T follicular helper cell (primary cell): ENCODE measurements at regions not wholly inside any gene's neighbourhood (a gene's known extent, or its start where the extent isn't known, plus 50 kb on each side); places are given as distances from the start of the nearest gene placed in this dataset.
"Not testable (repeated sequence)": the region's sequence is repeated elsewhere in the genome, so short reads cannot be mapped to it uniquely, and the experiment has no call there.

Experiments used
- DNase-seq: peaks from one replicate; pipeline ENCODE4 v3.0.0-alpha.2; 2020; ENCODE audit warnings: low read depth

DNA sequence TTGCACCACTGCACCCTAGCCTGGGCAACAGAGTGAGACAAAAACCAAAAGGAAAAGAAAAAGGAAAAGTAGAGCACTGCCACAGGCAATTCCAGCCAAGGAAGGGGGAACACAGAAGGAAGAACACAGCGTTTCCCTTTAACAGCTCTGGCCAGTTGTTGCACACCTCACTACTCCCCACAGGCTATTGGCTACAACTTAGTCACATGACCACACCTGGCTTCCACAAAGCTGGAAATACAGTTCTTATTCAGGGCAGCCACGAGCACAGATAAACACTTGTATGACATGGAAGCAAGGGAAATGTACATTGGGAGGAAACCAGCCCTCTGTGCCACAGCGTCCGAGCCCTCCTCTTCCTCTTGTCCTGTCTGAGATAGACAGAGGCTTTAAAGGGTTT, 249.0 kb upstream of the JARID2 start:
- no peak for DNase-seq

DNA sequence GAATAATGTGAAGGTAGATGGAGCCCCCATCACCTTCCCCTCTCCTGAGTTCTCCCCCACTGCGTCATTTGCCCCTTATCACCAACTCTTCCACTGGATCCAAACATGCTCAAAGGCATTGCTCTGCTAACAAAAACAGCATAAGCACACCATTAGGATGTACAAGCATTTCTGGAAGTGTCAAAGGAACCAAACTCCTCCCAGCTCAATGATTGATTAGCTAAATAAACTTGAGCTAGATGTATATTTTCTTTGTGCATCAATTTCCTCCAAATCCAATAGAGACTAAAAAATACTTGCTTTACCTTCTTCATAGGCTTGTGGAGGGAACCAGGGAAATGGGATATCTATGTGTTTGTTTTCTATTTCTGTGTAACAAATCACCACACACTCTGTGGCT, 248.4 kb upstream of the JARID2 start:
- no peak for DNase-seq

DNA sequence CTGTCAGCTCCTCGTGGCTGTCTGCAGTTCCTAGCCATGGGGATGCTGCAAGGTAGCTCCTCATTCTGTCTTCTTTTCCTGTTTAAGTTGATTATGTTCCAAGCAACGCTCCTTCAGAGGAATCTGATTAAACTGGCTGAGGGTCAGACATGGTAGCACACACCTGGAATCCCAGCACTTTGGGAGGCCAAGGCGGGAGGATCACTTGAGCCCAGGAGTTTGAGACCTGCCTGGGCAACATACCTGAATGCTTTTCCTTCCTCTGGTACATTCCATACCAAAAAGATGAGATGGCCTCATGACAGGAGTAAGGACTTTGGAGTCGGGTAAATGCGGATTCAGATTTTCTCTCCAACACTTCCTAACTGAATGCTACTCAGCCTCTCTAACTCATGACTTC, 246.8 kb upstream of the JARID2 start:
- no peak for DNase-seq

DNA sequence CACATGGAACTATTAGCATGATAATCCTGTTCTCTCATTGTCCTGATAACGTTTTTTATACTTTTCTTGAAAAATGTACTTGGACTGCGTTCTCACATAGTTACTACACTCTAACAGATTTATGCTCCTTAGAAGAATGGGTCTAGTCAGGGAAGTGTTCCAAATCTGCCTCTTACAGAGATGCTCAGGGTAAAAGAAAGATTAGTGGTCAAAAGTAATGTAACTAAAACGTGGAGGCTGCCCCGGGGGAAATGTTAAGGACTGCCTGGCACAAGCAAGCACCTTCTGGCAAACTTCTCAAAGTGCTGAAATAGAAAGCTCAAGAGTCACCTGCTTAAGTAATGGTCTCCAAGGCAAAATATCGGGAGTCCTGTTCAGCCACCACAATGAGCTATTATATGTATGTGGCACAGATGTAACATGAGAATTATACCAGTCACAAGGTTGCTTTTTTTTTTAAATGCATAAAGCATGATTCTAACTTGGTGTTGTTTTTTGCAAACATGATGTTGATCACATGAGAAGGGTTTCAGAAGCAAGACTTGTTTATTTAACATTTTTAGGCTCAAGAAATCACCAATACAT, 244.5 kb upstream of the JARID2 start:
- DNase-seq: no peak

DNA sequence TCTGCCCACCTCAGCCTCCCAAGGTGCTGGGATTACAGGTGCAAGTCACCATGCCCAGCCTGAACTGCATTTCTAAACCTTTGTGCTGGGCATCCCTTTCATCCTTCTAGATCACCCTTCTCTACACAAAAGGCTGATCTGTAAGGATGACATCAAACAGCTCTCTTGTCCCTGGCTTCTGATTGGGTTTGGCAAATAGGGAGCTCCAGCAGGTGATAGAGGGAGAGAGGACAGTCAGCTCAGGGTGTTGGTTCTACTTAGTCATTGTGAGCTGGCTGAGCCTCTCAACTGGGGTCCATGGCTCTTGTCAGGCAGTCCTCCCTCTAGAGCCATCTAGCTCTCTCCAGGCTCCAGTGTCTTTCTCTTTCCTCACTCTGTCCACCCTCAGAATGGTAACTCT, 237.6 kb upstream of the JARID2 start:
- DNase-seq: no peak

DNA sequence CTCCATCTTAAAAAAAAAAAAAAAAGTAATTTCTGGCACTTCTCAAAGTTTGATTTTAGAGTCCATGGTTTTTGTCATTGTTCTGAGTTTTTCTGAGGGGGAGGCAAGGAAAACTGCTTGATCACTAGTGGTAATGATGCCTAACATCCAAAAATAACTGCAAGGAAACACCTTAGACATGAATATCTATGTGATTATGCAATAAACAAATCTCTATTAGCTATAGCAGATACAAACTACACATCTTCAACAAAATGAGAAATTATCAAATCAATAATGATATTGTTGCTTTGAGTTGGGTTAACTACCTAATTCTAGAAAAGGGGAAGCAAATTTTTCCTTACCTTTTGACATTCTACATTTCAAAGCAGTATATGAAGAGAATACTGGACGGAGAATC, 230.9 kb upstream of the JARID2 start:
- DNase-seq: no peak

DNA sequence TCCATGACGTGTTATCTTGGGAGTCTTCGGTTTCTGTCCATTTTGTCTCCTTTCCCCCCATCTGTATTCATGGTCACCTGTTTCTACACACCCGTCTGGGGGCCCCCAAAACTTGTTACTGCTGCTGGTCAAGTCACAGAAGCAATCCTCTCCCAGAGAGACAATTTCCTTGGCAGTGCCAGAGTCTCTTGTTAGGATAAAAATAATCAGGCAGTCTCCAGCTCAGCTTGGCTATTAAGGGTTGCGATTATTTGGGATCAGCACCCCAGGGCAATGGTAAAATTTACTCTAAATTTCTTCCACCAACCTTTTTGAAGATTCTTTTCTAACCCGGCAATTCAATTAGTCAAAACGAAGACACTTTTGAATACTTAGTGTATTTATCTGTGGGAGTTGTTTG, 229.1 kb upstream of the JARID2 start:
- no peak for DNase-seq

DNA sequence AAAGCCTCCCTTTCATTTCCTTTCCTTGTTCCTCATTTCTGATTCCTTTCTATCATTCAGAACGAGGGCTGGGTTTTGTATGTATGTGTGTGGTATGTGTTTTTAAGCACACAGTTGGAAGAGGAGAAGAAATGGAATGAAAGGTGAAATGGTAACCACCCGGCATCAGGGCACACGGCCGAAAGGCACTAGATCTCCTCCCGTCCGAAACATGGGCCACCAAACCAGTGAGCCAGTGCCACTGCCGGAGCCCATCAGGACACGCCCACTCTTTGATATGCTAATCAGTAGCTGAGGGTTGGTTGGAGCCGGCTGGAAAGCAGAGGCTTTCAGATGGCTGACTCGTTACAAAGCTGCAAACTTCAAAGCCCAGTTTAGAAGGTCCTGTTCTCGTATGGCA, 228.6 kb upstream of the JARID2 start:
- no peak for DNase-seq

DNA sequence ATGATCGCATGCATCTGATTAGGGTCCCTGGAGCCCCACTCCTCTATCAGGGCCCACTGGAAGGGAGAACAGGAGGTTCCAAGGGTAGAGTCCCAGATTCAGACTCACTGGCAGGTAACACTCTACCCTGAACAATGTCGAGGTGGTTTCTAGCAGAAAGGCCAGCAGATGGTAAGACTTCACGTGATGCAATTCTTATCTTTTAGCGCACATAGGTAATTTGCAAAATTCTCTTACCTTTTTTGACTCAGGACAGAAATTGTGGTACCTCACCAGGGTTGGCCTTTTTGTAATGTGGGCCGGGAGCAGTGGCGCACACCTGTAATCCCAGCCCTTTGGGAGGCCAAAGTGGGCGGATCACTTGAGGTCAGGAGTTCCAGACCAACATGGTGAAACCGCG, 228.1 kb upstream of the JARID2 start:
- DNase-seq: no peak

DNA sequence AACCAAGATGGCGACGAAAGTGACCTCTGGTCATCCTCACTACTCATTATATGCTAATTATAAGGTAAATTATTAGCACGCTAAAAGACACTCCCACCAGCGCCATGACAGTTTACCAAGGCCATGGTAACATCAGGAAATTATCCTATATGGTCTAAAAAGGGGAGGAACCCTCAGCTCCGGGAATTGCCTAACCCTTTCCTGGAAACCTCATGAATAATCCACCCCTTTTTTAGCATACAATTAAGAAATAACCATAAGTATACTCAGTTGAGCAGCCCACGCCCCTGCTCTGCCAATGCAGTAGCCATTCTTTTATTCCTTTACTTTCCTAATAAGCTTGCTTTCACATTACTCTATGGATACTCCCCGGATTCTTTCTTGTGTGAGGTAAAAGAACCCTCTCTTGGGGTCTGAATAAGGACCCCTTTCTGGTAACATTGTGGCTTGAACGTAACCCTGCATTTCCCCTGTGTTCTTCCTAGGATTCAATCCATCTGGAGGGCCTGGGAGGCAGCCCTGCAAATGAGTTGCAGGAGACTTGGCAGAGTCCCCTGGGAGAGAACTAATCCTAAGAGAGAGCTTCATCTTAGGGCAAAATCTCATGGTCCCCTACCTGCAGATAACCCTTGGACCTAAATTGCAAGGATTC, 225.6 kb upstream of the JARID2 start:
- DNase-seq: no peak

DNA sequence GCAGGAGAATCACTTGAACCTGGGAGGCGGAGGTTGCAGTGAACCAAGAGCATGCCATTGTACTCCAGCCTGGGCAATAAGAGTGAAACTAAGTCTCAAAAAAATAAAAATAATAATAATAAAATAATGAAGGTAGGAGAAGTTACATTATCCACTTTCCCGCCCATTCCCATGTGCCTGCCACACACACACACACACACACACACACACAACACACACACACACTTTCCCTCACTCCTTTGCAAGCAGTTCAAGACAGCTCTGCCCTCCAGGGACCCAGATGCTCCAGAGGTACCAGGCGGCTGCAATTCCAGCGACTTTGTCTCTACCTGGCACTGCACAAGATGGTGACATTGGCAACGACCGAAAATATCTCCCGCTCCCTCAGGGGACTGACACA, 224.8 kb upstream of the JARID2 start:
- no peak for DNase-seq

DNA sequence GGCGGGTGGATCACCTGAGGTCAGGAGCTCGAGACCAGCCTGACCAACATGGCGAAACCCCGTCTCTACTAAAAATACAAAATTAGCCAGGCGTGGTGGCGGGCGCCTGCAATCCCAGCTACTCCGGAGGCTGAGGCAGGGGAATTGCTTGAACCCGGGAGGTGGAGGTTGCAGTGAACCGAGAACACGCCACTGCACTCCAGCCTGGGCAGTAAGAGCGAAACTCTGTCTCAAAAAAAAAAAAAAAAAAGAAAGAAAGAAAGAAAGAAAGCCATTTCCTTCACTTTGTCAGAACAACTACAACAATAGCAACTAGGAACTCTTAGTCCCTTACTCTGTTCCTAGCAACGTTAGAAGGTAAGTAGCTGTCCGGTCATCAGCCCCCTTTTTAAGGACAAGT, 222.9 kb upstream of the JARID2 start:
- not testable (repeated sequence) for DNase-seq

DNA sequence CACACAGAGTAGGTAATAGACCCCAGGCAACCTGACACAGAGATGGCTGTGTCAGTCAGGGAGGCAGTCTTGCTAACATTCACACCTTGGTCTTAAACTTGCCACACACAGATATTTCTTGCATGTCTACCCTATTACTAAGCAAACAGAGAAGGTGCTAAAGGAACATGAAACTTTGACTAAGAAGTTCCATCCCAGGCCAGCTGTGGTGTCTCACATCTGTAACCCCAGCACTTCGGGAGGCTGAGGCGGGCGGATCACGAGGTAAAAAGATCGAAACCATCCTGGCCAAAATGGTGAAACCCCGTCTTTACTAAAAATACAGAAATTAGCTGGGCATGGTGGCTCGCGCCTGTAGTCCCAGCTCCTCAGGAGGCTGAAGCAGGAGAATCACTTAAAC, 222.4 kb upstream of the JARID2 start:
- DNase-seq: no peak

DNA sequence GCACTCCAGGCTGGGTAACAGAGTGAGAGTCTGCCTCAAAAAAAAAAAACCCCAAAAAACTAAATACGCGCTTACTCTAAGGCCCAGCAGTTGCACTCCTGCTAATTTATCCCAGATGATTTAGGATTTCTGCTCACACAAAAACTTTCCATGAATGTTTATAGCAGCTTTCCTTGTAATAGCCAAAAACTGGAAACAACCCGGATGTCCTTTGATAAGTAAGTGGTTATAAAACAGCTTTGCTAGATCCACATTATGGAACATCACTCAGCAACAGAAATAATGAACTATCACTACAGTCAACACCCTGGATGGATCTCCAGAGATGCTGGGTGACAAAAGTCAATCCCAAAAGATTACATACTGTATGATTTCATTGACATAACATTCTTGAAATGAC, 220.4 kb upstream of the JARID2 start:
- DNase-seq: no peak

DNA sequence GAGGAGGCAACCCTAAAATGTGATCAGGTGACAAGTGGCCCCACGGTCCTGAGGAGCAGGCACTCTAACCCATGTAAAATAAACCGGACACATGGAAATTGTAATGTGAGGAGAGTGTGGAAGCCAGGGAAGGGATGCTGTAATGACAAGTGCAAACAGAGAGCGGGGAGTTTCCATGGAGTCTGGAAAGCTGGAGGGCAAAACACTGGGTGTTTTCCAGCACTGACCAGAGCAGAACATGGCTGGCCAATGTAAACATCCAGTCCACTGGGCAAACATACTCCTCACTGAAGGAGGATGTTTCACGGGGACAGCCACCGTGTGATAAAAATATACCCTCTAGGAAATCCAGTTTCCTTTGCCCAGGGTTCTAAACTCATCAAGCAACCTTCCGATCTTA, 219.0 kb upstream of the JARID2 start:
- DNase-seq: no peak

DNA sequence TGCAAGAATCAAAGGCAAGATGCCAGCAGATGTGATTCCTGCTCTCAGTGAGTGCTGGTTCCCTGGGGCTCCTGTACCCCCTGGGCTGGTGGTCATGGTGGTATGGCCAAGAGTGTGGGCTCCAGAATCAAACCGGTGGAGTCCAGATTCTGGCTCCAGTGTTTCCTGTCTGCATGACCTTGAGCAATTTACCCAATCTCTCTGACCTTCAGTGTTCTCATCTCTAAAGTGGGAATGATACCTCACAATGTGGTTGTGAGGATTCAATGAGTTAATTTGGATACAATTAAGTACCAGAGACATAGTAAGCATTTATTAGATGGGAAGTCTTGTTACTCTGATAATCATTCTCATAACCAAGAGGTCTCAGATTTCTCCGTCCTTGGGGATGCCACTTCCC, 218.4 kb upstream of the JARID2 start:
- DNase-seq: no peak

DNA sequence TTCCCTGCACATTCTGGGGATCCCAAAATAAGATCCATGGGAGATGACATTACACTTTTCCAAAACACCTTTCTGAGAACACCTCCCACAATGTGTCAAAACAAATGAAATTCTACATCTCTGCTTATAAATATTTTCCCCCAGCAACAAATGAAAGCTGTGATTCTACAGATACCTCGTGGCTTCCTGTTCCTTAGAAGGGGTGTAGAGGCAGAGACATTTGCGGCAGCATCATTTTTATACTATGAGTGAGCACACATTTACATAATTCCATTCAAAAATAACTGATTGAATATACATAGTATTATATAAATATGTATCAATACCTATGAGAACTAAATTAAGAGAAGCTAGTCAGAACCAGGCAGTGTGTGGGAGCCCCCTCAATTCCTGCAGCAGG, 213.9 kb upstream of the JARID2 start:
- no peak for DNase-seq

DNA sequence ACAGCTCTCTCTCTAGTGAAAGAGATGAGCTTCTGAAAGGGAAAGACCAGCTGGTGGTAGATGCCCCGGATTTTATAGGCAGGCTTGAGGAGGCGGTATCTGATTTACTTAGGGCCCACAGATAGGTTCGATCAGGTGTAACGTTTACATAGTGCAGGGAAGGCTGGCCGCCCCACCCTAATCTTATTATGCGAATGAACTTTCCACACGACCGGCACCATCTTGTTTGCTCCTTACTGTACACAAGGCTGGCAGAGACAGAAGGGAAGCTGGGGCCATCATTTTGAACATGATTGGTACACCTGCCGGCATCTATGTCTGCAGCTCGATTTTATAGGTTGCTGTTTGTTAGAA, 212.0 kb upstream of the JARID2 start:
- no peak for DNase-seq

DNA sequence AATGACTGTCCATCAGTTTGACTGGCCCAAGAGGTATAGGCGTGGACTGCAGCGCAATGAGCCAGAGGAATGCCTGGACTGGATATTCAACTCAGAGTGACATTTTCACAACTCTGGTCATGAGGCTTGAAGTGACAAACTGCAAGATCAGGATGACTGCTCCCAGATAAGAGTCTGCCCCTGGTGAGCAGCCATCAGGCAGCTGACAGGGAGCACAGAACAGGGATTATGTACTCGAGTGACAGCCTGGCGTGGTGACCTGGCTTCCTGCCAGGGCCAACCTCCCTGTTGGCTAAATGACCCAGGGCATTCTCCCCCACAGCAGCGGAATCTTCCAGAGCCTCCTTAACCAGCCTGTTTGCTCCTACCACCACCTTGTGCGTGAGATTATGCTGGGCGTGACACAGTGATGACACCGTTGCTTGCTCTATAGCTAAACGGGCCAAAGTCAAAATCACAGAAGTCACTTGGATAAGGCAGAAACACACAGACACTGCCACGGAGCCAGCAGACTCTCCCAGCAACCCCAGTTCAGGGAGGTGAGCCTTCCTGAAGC, 209.1 kb upstream of the JARID2 start:
- no peak for DNase-seq

DNA sequence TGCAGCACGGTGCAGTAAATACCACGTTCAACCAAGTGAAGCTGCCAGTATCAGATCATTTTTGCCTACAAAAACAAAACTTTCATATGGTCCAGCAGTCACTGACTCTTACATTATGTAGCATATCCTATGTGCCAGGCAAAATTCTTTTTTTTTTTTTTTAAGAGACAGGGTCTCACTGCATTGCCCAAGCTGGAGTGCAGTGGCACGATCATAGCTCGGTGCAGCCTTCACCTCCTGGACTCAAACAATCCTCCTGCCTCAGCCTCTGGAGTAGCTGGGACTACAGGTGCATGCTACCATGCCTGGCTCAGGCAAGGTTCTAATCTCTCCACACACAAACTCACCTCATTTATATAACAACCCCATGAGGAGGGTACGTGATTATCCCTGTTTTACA, 208.6 kb upstream of the JARID2 start:
- DNase-seq: no peak

DNA sequence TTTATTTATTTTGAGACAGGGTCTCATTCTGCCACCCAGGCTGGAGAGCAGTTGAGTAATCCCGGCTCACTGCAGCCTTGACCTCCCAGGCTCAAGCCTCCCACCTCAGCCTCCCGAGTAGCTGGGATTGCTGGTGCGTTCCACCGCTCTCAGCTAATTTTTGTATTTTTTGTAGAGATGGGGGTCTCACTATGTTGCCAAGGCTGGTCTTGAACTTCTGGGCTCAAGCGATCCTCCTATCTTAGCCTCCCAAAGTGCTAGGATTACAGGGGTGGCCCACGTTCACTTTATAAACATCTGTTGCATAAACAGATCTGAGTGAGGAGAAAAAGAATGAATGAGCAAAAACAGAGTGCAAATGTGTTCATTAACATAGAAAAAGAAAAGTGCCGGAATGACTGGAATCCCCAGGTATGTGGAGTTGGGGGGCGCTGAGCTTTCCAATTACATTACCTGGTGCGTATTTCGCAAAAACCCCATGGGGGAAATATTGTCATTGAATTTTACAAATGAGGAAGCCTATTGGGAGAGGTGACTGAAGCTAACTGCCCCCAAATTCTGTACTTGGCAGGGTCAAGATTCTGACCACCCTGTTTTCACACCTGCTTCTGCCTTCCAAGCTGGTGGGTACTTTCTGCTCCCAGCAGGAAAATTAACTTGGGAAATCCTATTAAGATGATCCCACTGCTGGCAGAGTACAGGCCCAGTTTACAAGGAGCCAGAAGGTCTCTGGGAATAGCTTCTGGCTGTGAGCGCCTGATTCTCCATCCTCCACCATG, 207.7 kb upstream of the JARID2 start:
- no peak for DNase-seq

DNA sequence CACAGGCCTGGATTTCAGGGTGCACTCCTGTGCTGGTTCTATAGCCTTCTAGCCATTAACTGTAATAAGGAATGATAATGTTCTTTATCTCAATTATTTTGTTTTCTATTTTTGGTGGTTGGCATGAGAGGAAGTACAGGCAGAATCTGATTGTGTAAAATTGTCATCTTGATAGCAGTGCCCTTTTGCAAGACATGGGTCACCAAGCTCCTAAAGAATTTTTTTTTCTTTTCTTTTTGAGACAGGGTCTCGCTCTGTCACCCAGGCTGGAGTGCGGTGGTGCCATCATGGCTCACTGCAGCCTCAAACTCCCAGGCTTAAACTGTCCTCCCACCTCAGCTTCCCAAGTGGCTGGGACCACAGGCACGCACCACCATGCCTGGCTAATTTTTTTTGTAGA, 206.7 kb upstream of the JARID2 start:
- no peak for DNase-seq

DNA sequence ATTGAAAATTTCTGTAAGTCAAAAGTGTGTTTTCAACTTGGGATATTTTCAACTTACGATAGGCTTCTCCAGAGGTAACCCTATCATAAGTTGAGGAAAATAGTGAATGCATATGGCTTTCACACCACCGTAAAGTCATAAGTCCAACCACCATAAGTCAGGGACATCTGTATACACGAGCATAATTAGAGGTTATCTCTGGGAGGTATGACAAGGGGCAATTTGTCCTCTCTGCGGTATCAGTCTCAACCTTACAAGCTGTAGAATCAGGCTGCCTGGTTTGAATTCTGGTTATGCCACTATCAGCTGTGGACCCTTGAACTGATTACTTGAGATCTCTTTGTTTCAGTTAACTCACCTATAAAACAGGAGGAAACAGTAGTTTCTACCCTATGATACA, 202.9 kb upstream of the JARID2 start:
- no peak for DNase-seq
